ENCODE measurements at regions not wholly inside any gene's neighbourhood (a gene's known extent, or its start where the extent isn't known, plus 50 kb on each side); places are given as distances from the start of the nearest gene placed in this dataset.
"Not testable (repeated sequence)": the region's sequence is repeated elsewhere in the genome, so short reads cannot be mapped to it uniquely, and the experiment has no call there.

DNA sequence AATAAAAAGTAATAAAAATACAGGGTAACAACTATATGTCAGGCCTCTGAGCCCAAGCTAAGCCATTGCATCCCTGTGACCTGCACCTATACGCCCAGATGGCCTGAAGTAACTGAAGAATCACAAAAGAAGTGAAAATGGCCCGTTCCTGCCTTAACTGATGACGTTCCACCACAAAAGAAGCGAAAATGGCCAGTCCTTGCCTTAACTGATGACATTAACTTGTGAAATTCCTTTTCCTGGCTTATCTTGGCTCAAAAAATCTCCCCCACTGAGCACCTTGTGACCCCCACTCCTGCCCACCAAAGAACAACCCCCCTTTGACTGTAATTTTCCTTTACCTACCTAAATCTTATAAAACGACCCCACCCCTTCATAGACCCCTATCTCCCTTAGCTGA is 963.8 kb downstream of the FAM181B start:
- not testable (repeated sequence) for TF ChIP-seq YY1 (IDR thresholded peaks at IDR 0.05; ENCODE audit: insufficient read depth, insufficient read length); ZNF274 (IDR thresholded peaks at IDR 0.05; ENCODE audit: low read depth, low read length); SUZ12 (IDR thresholded peaks at IDR 0.05; ENCODE audit: extremely low read depth, insufficient read depth, insufficient read length)
